Trophoblast cell (in vitro differentiated cells and primary cell): ENCODE measurements at regions not wholly inside any gene's neighbourhood (a gene's known extent, or its start where the extent isn't known, plus 50 kb on each side); places are given as distances from the start of the nearest gene placed in this dataset.

Experiments used
- DNase-seq, 2 donors: peaks; one replicate each; pipeline ENCODE4 v3.0.0-alpha.2; 2016
- H2AFZ ChIP-seq: 2 replicates; pipeline ENCODE4 v1.6.1; 2013; ENCODE audit warnings: low read length, moderate library complexity, mild to moderate bottlenecking; ENCODE audit not compliant: insufficient read depth, poor library complexity
- H2AK5ac ChIP-seq: 2 replicates; pipeline ENCODE4 v1.6.1; 2013; ENCODE audit warnings: mild to moderate bottlenecking, low read length
- H2BK120ac ChIP-seq: 2 replicates; pipeline ENCODE4 v1.6.1; 2013; ENCODE audit warnings: low read length, mild to moderate bottlenecking, moderate library complexity; ENCODE audit not compliant: insufficient read depth, poor library complexity
- H2BK12ac ChIP-seq: 2 replicates; pipeline ENCODE4 v1.6.1; 2013; ENCODE audit warnings: mild to moderate bottlenecking, low read length, moderate library complexity
- H2BK5ac ChIP-seq: 2 replicates; pipeline ENCODE4 v1.6.1; 2013; ENCODE audit warnings: low read length, low read depth, moderate library complexity, mild to moderate bottlenecking; ENCODE audit not compliant: poor library complexity
- H3K14ac ChIP-seq: 2 replicates; pipeline ENCODE4 v1.6.1; 2013; ENCODE audit warnings: mild to moderate bottlenecking, low read length
- H3K18ac ChIP-seq: 2 replicates; pipeline ENCODE4 v1.6.1; 2013; ENCODE audit warnings: mild to moderate bottlenecking, low read length
- H3K23ac ChIP-seq: 2 replicates; pipeline ENCODE4 v1.6.1; 2013; ENCODE audit warnings: low read length
- H3K27ac ChIP-seq: 2 replicates; pipeline ENCODE4 v1.5.1; 2013; ENCODE audit warnings: low read depth, mild to moderate bottlenecking, inconsistent platforms, low read length, moderate library complexity
- H3K27me3 ChIP-seq: 2 replicates; pipeline ENCODE4 v1.6.1; 2013; ENCODE audit warnings: inconsistent platforms, mild to moderate bottlenecking, low read length, moderate library complexity; ENCODE audit not compliant: insufficient read depth
- H3K36me3 ChIP-seq, 2 experiments: 1 replicate in 1 of 2; 2 replicates in 1 of 2; pipeline ENCODE4 v1.6.1; 2013; ENCODE audit warnings: low read length in 2 of 2, mild to moderate bottlenecking in 2 of 2, moderate library complexity in 1 of 2; ENCODE audit not compliant: insufficient read depth in 2 of 2, control insufficient read depth in 1 of 2
- H3K4ac ChIP-seq: 2 replicates; pipeline ENCODE4 v1.6.1; 2013; ENCODE audit warnings: low read depth, mild to moderate bottlenecking, low read length, moderate library complexity
- H3K4me1 ChIP-seq, 2 experiments: 1 replicate in 1 of 2; 2 replicates in 1 of 2; pipeline ENCODE4 v1.6.1; 2013; ENCODE audit warnings: low read length in 2 of 2, mild to moderate bottlenecking in 2 of 2, moderate library complexity in 1 of 2; ENCODE audit not compliant: insufficient read depth in 2 of 2, control insufficient read depth in 1 of 2
- H3K4me2 ChIP-seq: 2 replicates; pipeline ENCODE4 v1.6.1; 2013; ENCODE audit warnings: inconsistent platforms, mild to moderate bottlenecking, low read length, moderate library complexity
- H3K4me3 ChIP-seq: 2 replicates; pipeline ENCODE4 v1.5.1; 2013; ENCODE audit warnings: mild to moderate bottlenecking, low read depth, low read length, inconsistent platforms
- H3K79me1 ChIP-seq: one replicate; pipeline ENCODE4 v1.6.1; 2013; ENCODE audit warnings: low read length
- H3K79me2 ChIP-seq: 2 replicates; pipeline ENCODE4 v1.6.1; 2013; ENCODE audit warnings: low read length, mild to moderate bottlenecking; ENCODE audit not compliant: control insufficient read depth, insufficient read depth, poor library complexity
- H3K9ac ChIP-seq: 2 replicates; pipeline ENCODE4 v1.6.1; 2013; ENCODE audit warnings: mild to moderate bottlenecking, low read length
- H3K9me3 ChIP-seq: 2 replicates; pipeline ENCODE4 v1.6.1; 2013; ENCODE audit warnings: low read depth, mild to moderate bottlenecking, control low read depth, inconsistent platforms, low read length; ENCODE audit not compliant: insufficient read depth
- H4K12ac ChIP-seq: 2 replicates; pipeline ENCODE4 v1.6.1; 2013; ENCODE audit warnings: low read depth, mild to moderate bottlenecking, low read length, moderate library complexity
- H4K8ac ChIP-seq: 2 replicates; pipeline ENCODE4 v1.6.1; 2013; ENCODE audit warnings: low read depth, mild to moderate bottlenecking, low read length, moderate library complexity
- H4K91ac ChIP-seq: one replicate; pipeline ENCODE4 v1.6.1; 2013; ENCODE audit warnings: low read depth, mild to moderate bottlenecking, low read length, moderate library complexity
- WGBS: extraction: QIAGEN DNeasy Blood & Tissue Kit; methylation state at CpG from one replicate; pipeline ENCODE4 v1.1.7; 2013; ENCODE audit warnings: missing lambda C conversion rate; ENCODE audit not compliant: insufficient read length, insufficient coverage; ENCODE audit errors: extremely low coverage; 5-methylcytosine and 5-hydroxymethylcytosine counted together

DNA sequence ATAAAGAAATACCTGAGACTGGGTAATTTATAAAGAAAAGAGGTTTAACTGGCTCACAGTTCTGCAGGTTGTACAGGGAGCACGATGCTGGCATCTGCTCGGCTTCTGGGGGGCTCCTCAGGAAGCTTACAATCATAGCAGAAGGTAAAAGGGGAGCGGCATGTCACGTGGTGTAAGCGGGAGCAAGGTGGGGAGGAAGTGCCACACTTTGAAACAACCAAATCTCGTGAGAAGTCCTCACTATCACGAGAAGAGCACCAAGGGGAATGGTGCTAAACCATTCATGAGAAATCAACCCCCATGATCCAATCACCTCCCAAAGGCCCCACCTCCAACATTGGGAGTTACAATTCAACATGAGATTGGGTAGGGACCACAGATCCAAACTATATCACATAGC is 67.7 kb downstream of the AKR1B1 start:
- Histone ChIP-seq H2AFZ (no peak overlapping the region), H4K91ac (no peak overlapping the region), H2BK12ac (no peak overlapping the region), H4K8ac (no peak overlapping the region), H3K9me3 (peaks cover 2% of the 10 kb centered on the region), H3K4ac (no peak overlapping the region), H3K23ac (no peak overlapping the region), H3K4me2 (no peak overlapping the region), H2BK5ac (no peak overlapping the region), H3K4me3 (no peak overlapping the region), H2AK5ac (no peak overlapping the region), H3K4me1 (no peaks in the 10 kb centered on the region), H3K14ac (no peak overlapping the region), H3K18ac (no peak overlapping the region), H3K36me3 (no peaks in the 10 kb centered on the region), H3K9ac (no peak overlapping the region), H3K27ac (no peak overlapping the region), H3K79me1 (no peaks in the 10 kb centered on the region), H4K12ac (no peak overlapping the region), H3K79me2 (no peaks in the 10 kb centered on the region), H3K27me3 (no peaks in the 10 kb centered on the region), H2BK120ac (no peak overlapping the region)
- DNase-seq: no peak
- no CpG with 5 or more reads among the region's 7 CpGs for WGBS

DNA sequence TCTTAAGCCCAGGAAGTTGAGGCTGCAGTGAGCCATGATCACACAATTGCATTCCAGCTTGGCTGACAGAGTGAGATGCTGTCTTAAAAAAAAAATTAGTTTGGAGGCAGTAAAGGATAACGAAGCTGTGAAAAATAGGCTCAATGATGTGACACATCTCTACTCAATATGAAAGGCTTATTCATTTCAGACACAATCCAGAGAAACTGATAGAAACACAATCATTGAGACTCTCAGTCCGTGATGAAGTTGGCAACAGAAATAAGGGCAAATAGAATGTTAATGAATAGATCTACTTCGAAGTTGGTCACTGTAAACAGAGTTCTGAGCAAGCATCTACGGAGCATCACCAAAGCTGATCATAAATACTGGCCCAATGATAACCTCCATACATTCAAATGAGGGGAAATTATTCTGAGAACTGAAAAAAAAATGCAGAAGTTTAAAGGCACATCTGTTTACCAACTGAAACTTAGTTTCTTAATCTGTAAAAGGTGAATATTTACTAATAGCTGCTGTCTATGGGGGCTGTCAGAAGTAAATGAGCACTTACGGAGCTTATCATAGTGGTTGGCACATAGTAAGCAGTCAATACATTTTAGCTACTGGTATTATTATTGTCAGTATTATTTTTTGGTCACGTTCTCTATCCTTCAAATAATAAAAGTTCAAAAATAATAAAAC is 70.4 kb downstream of the AKR1B1 start:
- Histone ChIP-seq H2BK120ac (no peak overlapping the region), H3K27me3 (no peaks in the 10 kb centered on the region), H3K23ac (no peak overlapping the region), H4K12ac (no peak overlapping the region), H2AK5ac (no peak overlapping the region), H3K4me1 (no peaks in the 10 kb centered on the region), H3K18ac (no peak overlapping the region), H3K79me2 (no peaks in the 10 kb centered on the region), H3K79me1 (no peaks in the 10 kb centered on the region), H3K27ac (no peak overlapping the region), H3K9me3 (peaks cover 2% of the 10 kb centered on the region), H2AFZ (no peak overlapping the region), H3K14ac (no peak overlapping the region), H3K4ac (no peak overlapping the region), H4K91ac (no peak overlapping the region), H3K9ac (no peak overlapping the region), H2BK5ac (no peak overlapping the region), H3K4me3 (no peak overlapping the region), H4K8ac (no peak overlapping the region), H2BK12ac (no peak overlapping the region), H3K4me2 (no peak overlapping the region), H3K36me3 (no peaks in the 10 kb centered on the region)
- DNase-seq: no peak
- WGBS: no CpG with 5 or more reads among the region's 6 CpGs

DNA sequence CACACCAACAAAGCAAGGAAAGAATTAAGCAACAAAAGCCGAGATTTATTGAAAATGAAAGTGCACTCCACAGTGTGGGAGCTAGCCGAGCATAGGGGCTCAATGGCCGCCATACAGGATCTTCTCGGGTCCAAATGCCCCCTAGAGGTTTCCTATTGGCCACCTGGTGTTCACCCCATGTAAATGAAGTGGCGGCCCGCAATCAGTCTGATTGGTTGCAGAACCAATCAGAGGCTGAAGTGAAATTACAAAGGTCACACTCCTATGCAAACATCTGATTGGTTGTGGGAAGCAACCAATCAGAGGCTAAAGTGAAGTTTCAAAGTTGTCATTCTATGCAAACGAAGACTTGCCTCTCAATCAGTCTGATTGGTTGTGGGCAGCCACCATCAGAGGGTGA is 61.8 kb upstream of the SLC35B4 start:
- H2BK5ac ChIP-seq: no peak overlapping the region
- no peak overlapping the region for H2BK12ac ChIP-seq
- H3K79me1 ChIP-seq: no peaks in the 10 kb centered on the region
- H3K4me3 ChIP-seq: no peak overlapping the region
- H3K36me3 ChIP-seq: no peaks in the 10 kb centered on the region
- H2BK120ac ChIP-seq: no peak overlapping the region
- H4K8ac ChIP-seq: no peak overlapping the region
- no peak overlapping the region for H4K12ac ChIP-seq
- no peak overlapping the region for H2AFZ ChIP-seq
- DNase-seq: no peak
- no peak overlapping the region for H3K27ac ChIP-seq
- no peaks in the 10 kb centered on the region for H3K4me1 ChIP-seq
- no peak overlapping the region for H3K23ac ChIP-seq
- H3K18ac ChIP-seq: no peak overlapping the region
- no peaks in the 10 kb centered on the region for H3K27me3 ChIP-seq
- no peaks in the 10 kb centered on the region for H3K79me2 ChIP-seq
- H3K14ac ChIP-seq: no peak overlapping the region
- no peak overlapping the region for H2AK5ac ChIP-seq
- H3K4me2 ChIP-seq: no peak overlapping the region
- H3K9me3 ChIP-seq: no peaks in the 10 kb centered on the region
- no peak overlapping the region for H3K4ac ChIP-seq
- WGBS: no CpG with 5 or more reads among the region's 7 CpGs
- no peak overlapping the region for H3K9ac ChIP-seq
- no peak overlapping the region for H4K91ac ChIP-seq

DNA sequence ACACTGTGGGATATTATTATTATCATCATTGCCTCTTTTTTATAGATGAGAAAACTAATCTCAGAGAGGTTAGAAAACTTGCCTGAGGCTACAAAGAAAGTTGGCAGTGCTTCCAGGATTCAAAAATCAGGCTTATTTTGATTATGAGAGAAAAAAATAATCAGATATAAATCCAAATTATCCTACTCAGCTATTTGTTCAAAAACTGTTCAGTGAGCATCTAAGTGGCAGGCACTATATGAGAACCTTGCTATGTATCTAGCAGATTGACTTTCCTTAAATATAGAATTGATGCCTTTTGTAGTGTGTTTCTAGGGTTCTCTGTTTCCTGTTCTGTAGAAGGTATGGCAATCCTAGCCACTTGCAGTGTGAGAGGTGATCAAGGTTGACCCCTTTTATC is 60.0 kb upstream of the SLC35B4 start:
- H2AFZ ChIP-seq: no peak overlapping the region
- no peak overlapping the region for H3K4ac ChIP-seq

More for the DNA sequence above, 60.0 kb upstream of the SLC35B4 start:
- Histone ChIP-seq H3K36me3 (no peaks in the 10 kb centered on the region), H3K23ac (no peak overlapping the region), H4K12ac (no peak overlapping the region), H3K4me1 (no peaks in the 10 kb centered on the region), H3K27ac (no peak overlapping the region), H2BK12ac (no peak overlapping the region), H2AK5ac (no peak overlapping the region), H3K9ac (no peak overlapping the region), H3K4me3 (no peak overlapping the region), H3K4me2 (no peak overlapping the region), H3K79me1 (no peaks in the 10 kb centered on the region), H3K18ac (no peak overlapping the region), H3K27me3 (no peaks in the 10 kb centered on the region), H2BK120ac (no peak overlapping the region), H3K9me3 (peaks cover 2% of the 10 kb centered on the region), H4K8ac (no peak overlapping the region), H3K14ac (no peak overlapping the region), H3K79me2 (no peaks in the 10 kb centered on the region), H4K91ac (no peak overlapping the region), H2BK5ac (no peak overlapping the region)
- no peak for DNase-seq
